Heart left ventricle (tissue), 13 donors: ENCODE measurements at regions not wholly inside any gene's neighbourhood (a gene's known extent, or its start where the extent isn't known, plus 50 kb on each side); places are given as distances from the start of the nearest gene placed in this dataset.

Source experiments
- CTCF ChIP-seq, 12 donors: fragments of 200-600 bp; sonication (generic) in 4 of 12; IDR thresholded peaks; one replicate each; pipeline versions ENCODE4 v1.5.0 to v1.8.0; 2018 to 2022; ENCODE audit warnings: antibody characterized with exemption in 12 of 12, mild to moderate bottlenecking in 5 of 12
- POLR2A ChIP-seq, 2 donors: fragments of 450-650 bp; IDR thresholded peaks; one replicate each; pipeline ENCODE4 v1.6.1; 2017; ENCODE audit warnings: antibody characterized with exemption in 2 of 2, mild to moderate bottlenecking in 2 of 2, moderate library complexity in 2 of 2
- donor health status: ischemic (EF 13 %, LVEDD 7.1; RV severe dilation, severe dysfunction).
- donor health status: DM: no; HTN: yes; CAD: no.
- donor health status: DM: no; HTN: no; CAD: no.
- donor health status: ischemic (EF 25% LVEDD 6.9; RV normal size, moderate dysfunction).
- donor health status: ischemic (EF 25% LVEDD 5.7; RV mildly dilated, moderate dysfunction).
- donor health status: ischemic (EF 35%, LVEDD 5.7; RV mildly dilated, moderate dysfunction).
- donor health status: nonischemic (EF 11% LVEDD 7.7; RV severe dilation, severe dysfunction).
- donor health status: DM: yes; HTN: yes; CAD: no.
- donor health status: PGD.
- donor health status: ischemic (EF 29% LVEDD 5.4; RV normal size, mild dysfunction).
- donor health status: nonischemic (EF 23%, LVEDD 6.1; RV moderate dilation, normal function).

GRCh38 chr3:22101351-22101750, 350.3 kb upstream of the ZNF385D start:
- no peak for TF ChIP-seq CTCF (IDR thresholded peaks at IDR 0.05)
- no peak for TF ChIP-seq POLR2A (IDR thresholded peaks at IDR 0.05)
